Stimulated activated CD4-positive, alpha-beta T cell treated with anti-CD3 and anti-CD28 coated beads, Interleukin-1b, Interleukin-23, amount 100 ng/mL, for 24 hours (primary cell): ENCODE measurements at regions not wholly inside any gene's neighbourhood (a gene's known extent, or its start where the extent isn't known, plus 50 kb on each side); places are given as distances from the start of the nearest gene placed in this dataset.
A peak's percentile ranks its signal among the peaks of the same experiment; 100 is the strongest.

Experiments used
- DNase-seq, 4 experiments: peaks; one replicate each; pipeline ENCODE4 v3.0.0-alpha.2; 2020; ENCODE audit warnings: low read depth in 4 of 4, low spot score in 1 of 4

DNA sequence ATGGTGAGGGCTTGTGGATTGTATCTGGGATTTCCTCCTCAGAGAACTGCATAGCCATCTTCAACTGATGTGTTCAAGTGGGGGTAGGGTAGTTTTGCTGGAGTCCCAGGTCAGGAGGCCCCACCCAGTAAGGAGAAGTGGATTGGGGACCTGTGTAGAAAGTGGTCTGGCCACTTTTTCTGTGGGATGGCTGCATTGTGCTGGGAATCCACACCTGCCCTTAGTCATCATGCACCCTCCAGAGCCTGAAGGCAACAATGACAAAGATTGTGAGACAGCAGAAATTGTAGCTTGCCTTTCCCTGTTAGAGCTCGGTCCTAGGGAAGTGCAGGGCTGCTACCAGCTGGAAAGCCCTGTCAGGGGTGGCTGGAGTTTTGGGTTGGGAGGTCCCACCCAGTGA, 255.4 kb downstream of the NDFIP2 start:
- no peak for DNase-seq

DNA sequence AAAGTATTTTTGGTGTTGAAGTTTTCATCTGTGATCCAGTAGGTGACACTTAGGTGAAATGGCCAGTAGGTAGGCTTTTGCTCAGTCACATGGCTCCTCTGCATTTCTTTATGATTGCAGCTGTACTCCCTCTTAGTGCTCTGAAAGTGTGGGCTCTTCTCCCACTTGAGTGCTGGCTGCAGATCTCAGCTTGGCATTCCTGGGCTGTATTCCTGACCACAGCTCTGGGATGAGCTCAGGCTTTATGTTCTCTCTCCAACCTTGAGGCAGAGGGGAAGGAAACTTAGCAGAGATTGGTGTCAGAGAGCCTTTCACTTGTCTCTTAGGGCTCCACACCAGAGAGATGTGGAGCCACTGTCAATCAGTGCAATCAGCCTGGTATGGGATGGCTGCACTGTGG, 254.3 kb downstream of the NDFIP2 start:
- DNase-seq, result no peak

DNA sequence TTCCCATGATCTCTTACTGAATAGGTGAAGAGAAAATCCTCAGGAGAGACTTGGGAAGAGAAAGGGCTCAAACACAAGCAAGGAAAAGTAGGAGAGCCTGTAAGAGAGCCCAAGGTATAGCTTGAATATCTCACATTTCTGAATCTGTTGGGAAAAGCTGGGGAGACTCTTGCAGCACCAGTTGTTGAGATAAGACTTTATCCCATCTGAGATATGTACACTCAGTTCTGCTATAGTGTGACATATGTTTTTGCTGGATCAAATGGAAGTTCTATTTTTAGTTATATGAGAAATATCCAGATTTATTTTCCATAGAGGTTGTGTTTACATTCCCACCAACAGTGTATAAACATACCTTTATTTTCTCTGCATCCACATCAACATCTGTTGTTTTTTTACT, 246.1 kb downstream of the NDFIP2 start:
- no peak for DNase-seq

DNA sequence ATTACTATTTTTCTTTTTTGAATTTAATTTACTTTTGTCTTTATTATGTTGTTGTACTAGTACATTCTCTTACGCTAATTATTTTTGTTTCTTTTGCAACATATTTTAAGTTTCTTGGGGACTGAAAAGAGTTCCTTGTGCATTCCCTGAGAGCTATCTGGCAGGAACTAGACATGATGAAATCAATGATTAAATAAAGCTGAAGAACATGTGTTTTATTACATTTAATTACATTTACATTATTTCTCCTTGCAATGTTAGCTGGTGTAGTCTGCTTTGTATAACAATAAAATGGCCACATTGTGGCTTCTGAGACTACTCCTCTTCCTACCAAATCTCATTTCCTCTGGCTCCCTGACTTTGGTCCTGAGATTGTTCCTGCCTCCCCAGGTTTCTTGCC, 244.9 kb downstream of the NDFIP2 start:
- DNase-seq, result no peak

DNA sequence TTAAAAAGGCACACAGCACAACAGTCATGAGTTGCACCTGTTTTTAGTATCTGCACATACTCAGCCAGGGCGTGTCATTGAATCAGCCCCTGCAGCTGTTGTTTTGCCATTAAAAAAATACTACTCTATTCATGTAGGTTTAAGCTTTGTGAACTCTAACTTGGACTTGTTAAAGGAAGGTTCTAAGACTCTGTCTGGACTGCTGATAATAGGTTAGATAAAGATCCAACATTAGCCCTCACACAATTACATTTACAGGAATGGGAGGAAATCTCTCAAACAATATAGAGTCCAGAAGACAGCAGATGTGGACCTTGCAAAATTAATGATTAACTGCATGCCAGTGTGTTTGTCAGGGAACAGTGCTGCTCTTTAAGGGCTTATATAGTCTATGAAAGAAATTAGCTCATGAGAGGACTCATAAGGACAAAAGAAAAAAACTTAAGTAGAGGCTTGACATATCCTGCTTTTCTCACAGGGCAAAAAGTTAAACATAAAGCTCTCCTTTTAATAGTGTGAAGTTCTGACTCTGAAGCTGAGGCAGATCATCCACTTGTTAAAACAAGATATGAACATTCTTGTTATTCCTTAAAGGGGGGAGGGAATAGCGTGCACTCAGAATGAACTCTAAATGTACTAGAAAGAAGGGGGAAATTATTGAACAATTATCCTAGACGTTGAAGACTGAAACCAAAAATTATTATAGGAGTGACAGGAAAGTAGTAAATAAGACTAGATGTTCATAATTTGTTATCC, 243.6 kb downstream of the NDFIP2 start:
- DNase-seq, result no peak

DNA sequence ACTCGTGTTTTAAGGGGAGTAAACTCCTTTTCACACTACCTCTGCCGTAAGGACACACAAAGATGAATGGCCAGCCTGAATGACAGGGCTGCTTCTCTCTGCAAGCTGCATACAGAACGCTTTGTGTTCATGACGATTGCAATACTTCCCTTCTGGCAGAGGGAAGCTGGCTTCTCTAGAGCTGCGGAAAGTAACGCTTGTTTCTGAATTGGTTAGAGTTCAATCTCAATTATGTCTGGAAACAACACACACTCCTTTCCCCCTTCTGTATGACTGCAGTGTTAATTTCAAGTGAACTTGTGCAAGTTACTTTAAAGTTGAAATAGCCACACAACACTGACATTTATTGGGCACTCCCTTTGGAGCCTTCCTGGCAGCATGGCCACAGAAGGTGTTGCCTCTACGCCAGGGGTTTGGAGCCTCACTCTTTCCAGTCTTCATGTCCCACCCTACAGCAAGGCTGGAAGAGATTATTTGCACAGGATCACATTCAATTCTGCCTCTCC, 242.6 kb downstream of the NDFIP2 start:
- DNase-seq, result no peak

DNA sequence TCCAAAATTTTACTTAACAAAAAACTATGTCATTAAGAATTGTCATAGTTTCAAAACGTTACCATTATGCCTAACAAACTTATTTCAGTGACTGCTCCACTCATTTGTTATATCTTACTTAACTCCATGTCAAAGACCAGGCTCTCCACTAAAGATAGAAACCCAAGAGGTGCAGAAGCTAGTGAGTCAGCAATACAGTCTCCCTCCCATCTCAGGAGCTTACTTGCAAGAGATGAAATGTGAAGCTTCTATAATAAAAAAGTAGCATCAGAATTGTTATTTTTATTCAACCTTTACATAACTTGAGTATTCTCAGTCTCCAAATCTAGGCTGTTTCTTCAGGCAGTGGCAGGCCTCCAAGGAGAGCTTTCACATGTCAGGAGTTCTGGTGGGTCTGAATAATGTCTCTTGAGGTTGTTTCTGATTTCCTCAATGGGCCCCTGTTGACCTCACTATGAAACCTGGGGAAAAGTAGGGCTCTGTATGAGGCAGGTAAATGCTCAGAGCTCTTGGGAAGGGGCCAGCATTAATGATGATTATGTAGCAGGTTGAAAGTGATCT, 242.0 kb downstream of the NDFIP2 start:
- DNase-seq, result no peak

DNA sequence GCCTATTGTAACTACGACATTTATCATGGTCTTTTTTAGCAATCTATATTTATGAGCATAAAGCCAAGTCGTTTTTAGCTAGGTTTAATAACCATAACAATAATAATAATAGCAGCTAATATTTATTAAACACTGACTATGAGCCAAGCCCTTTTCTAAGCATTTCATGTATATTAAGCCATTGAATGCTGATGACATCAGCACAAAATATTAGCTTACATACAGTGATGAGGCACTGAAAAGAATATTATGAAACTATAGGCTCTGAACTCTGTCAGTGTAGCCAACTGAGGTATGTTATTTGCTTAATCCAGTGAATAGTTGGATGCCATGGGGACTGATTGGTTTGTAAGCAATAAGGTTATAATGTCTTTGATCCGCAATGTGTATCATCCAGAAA, 235.2 kb downstream of the NDFIP2 start:
- DNase-seq, result no peak

DNA sequence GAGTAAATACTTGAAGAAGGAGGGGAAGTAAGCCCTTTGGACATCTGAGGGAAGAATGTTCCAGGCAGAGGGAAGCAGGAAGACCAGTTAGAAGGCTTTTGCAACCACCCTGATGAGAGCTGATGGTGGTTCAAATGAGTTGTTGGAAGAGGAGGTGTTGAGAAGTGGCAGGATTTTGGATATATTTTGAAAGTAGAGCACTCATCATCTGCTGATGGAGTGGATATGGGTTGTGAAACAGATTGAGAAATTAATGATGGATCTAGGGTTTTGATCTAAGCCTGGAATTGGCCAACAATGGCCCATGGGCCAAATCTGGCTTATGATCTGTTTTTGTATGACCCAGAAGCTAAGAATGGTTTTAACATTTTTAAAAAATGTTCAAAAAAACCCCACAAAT, 230.7 kb downstream of the NDFIP2 start:
- DNase-seq, result no peak

DNA sequence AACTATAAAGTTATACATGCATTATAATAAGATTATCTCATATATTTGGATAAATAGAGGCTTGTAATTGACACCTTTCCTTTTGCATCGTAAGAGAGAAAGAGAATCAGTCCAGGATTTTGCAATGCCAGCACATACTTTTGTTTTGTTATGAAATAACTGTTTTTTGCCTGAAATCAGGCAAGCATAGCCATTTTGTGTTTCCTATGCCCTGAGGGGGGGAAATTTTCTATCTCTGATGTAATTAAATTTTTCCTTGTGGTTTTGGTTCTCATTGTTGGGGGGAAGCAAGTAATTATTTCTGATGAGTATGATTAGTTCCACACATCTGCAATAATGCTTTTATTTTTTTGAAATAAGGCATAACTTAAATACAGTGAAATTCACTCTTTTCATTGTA, 229.4 kb downstream of the NDFIP2 start:
- DNase-seq, result no peak

DNA sequence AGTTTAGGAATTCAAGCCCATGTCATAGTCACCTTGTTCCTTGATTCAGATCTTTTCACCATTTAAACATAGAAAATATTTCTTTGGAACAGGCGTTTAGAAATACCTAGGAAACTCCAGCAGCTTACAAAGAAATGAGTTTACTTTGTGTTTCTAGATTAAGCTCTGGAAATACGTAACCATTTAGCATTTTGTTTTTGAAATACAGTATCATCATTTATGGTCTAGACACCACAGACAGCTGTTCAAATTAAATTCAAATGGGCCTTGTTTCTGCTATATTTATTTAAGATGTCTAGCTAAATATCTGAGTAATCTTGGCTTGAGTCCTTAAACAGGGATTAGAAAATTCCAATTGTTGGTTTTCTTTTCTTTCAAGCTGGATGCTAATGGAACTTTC, 228.5 kb downstream of the NDFIP2 start:
- no peak for DNase-seq

DNA sequence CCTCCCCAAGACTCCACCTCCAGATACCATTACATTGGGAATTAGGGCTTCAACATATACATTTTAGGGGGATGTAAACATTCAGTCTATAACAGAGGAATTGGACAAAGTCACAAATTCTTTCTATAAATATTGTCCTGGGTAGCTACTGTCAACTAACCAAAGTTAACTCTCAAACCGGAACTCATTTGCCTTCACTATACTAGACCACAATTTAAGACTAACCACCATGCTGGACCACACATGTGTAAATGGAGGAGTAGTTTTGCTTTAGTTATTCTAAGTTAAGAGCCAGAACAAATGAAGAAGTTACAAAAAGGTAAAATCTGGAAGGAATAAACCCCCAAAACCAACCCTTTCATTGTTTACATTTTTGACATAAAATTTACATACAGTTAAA, 222.8 kb downstream of the NDFIP2 start:
- DNase-seq, result no peak

DNA sequence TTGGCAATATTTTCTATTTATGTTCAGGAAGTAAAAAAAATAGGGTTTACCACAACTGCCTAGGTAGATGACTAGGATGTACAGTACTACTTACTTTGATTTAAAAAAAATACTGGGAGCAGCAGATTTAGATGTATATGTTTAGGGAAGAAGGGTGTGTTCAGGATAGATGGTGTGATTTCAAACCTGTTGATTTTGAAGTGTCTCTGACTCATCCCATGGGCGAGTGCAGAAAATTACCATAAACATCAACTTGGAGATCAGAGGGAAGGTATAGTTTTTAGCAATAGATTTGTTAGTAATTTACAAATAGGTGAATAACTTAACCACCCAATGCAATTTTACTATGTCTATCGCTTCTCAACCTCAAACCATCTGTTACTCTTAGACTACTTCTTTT, 214.8 kb downstream of the NDFIP2 start:
- DNase-seq, result no peak

DNA sequence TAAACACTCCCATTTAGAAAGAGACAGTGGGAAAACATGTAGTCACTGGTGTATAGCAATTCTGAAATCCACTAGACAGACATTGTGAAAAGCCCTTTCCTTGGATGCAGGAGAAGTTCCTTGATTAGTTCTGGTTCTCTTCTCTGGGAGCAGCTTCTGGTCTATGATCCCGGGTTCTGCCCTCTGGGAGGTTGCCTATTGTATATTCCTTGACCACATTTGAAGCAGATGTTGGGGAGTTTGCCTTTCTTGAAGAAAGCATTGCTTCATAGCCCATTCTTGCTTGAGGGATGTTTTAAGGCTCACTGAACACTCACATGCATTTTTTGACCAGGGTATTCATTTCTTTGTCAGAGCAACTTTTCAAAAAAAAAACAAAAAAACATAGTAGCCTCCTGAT, 211.9 kb downstream of the NDFIP2 start:
- DNase-seq, result no peak

DNA sequence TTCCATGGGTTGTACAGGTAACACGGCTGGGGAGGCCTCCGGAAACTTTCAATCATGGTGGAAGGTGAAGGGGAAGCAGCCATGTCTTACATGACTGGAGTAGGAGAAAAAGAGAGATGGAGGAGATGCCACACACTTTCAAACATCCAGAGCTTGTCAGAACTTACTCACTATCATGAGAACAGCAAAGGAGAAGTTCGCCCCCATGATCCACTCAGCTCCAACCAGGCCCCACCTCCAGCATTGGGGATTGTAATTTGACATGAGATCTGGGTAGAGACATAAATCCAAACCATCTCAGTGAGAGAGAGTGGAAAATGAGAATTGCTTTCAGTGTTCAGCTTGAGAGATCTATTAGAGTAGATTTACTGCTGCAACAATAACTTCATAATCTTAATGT, 210.9 kb downstream of the NDFIP2 start:
- no peak for DNase-seq

DNA sequence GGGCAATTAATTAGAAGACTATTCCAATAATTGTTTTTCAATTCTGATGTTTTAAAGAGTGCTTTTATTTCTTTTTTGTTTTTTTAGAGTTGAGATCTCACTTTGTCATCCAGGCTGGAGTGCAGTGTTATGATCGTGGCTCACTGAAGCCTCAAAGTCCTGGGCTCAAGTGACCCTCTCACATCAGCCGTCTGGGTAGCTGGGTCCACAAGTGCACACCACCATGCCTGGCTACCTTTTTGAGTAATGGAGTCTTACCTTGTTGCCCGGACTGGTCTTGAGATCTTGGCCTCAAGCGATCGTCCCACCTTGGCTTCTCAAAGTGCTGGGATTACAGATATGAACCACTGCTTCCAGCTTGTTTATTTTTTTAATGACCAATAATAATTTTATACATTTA, 207.8 kb downstream of the NDFIP2 start:
- no peak for DNase-seq

DNA sequence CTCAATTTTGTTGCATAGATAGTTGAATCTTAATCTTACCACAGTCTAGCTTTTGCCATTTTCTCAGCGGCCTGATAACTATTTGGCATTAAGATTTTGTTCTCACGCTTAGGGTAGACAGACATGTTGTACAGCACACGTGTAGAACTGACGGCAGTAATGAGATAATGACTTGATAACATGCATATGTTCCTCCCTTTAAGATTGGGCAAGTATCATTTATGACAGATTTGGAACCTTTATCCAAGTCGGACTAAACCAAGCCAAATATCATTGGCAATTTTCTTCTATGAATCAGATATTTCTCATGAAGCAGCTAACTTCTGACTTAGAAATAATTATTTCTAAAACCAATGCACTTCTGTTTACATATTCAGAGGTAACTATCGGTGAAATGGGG, 205.5 kb downstream of the NDFIP2 start:
- no peak for DNase-seq

DNA sequence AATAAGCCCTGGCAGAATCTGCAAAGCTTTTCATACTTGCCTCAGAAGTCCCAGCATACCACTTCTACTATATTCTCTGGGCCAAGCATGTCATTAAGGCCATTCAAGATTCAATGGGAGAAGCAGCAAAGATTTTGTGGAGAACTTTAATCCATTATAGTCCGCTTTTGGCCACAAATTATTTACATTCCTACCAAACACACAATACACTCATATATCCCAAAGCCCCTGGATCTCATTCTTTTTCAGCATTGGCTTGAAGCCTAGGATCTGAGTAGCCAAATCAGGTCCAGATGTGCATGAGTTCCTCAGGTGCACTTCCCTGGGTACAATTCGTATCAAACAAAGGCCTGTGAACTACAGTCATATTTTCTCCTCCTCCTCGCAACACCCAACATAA, 203.4 kb downstream of the NDFIP2 start:
- no peak for DNase-seq

DNA sequence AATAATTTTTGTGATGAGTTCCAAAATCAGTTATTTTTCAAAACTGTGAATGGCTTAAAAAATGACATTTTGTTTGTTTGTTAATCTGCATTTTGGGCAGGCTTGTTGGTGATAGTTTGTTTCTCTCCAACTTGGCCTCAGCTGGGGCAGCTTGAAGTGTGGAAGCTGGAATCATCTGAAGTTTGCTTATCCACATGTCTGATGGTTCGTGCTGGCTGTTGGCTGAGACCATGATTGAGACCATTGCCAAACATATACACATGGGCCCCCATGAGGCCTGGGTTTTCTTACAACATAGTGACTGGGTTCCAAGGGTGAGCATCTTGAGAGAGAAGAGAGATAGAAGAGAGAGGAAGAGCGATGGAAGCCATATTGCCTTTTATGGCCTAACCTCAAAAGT, 201.2 kb downstream of the NDFIP2 start:
- DNase-seq, result no peak

DNA sequence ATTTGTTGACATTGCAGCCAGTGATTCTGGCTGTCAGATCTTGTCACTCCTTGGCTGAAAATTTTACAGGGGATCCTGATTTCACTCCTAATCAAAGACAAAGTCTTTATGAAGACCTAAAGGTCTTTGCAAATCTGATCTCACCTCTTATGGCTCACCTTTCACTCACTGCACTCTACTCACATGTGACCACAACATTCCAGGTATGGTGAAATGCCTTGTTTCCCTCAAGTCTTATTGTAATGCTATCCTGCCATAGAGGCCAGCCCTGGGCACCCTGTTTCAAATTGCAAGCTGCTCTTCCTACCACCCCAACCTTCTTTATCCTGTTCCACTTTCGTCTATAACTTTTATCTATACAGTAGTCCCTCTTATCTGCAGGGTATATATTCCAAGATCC, 200.1 kb downstream of the NDFIP2 start:
- DNase-seq, result no peak

DNA sequence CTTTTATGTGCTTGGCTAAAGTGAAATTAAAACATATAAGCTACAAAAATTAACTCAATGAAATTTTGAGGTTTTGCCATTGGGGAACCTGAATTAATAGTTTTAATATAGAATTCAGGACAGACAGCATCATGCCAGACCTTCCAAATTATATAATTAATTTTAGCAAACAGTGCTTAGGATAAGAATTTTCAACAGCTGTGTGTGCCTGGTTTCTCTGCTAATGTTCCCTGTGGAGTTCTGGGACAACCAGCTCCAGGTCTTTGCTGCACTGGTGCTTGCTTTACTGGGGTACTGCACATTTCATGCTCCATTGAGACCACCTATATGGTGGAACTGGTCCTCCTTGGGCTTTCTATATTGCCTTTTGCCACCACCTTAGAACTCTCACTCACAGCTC, 199.5 kb downstream of the NDFIP2 start:
- no peak for DNase-seq

DNA sequence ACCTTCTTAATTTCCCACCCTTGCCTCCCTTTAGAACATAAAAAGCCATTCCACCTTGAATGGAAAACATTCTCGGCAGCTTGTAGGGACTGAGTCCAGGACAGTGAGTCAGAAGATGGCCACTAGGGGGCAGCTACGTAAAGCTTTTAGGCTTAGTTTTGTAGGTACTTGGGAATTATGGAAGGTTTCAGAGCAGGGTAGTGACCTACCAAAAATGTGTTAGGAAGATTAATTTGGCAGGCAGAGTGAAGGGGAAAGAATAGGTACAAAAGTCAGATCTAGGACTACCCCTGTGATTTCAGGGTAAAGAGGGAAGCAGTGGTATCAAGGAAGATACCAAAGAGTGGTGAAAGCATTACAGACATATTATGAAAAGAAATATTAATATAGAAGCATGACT, 198.4 kb downstream of the NDFIP2 start:
- DNase-seq, result peak in 3 of 4 experiments; percentile 4 to 29 (median 14)

DNA sequence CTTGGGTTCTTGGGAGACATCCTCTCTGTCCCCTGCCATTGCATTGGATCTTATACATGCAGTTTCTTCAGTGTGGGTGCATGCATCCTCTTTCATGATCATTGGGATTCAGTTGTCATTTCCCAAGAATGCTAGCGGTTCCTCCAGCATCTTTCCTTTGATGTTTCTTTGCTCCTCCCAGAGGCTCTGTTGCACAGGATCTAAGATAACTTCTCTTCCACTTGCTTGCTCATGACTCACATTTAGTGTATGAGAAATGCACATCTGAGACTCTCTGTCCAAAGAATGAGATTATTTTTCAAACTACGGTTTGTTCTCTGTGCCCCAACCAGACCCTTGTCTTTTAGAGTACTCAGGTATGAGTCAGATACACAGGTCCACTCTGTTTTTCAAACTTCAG, 197.1 kb downstream of the NDFIP2 start:
- no peak for DNase-seq
